DMS 273 (cell line): ENCODE measurements at regions not wholly inside any gene's neighbourhood (a gene's known extent, or its start where the extent isn't known, plus 50 kb on each side); places are given as distances from the start of the nearest gene placed in this dataset.
A peak's percentile ranks its signal among the peaks of the same experiment; 100 is the strongest.
"Not testable (repeated sequence)": the region's sequence is repeated elsewhere in the genome, so short reads cannot be mapped to it uniquely, and the experiment has no call there.

ENCODE experiments used
- DNase-seq: peaks from one replicate; lab custom pipeline; 2025; ENCODE audit not compliant: unreplicated experiment; lab: John Stamatoyannopoulos, UW

DNA sequence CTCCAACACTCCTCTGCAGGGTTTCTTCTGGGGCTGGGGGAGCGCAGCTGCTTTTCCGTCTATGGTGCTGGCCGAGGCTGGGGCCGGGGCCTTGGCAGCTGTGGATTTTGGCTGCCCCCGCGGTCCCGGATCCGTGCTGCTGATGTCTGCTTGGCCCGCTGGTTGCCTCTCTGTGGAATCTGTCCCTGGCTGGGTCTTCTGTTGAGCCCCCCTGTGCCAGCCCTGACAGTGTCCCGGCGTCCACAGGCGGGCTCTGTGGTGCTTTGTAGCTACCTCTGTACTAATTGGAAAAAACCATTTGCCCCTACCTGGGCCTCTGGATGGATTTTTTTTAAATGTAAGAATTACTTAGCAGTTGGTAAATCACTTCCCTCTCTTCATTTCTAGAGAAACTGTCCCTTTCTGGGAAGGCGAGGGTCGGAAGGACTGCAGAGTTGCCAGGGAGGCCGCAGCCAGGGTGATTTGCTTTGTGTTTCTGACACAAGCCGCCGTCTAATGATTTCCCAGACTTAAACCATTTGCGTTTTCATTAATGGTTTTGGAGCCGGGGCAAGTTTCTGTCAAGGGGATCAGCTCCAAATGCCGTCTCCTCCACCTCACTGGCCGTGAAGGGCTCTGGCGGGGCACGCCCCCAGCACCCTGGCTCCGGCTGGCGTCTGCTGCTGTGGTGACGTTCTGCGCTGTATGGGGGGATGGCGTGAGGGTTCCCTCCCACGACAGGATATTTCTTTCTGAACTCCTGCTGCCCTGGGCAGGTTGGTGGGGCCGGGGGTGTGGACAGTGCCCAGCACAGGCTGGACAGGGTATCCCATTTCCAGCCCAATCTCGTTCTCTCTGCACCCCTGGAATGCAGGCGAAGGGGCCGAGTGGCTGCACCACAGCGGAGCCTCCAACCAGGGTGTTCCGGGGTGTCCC lies 201.7 kb downstream of the LAT start:
- not testable (repeated sequence) for DNase-seq

DNA sequence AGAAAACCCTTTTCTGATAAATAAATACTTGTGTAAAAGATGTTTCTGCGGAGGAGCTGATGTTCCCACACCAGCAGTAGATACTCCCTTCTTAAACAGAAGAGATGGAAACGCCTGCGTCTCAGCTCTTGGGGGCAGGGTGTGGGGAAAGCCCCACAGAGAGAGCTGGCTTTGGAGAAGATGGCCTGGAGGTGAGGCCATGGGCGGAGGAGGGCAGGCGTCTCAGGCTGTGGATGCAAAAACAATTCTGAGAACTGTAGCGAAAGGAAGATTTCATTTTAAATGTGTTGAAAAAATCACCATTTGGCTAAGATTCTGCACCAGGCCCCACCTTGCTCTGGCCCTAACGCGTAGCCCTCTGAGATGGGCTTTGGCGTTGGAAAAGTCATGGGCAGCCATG lies 201.0 kb downstream of the LAT start:
- not testable (repeated sequence) for DNase-seq

DNA sequence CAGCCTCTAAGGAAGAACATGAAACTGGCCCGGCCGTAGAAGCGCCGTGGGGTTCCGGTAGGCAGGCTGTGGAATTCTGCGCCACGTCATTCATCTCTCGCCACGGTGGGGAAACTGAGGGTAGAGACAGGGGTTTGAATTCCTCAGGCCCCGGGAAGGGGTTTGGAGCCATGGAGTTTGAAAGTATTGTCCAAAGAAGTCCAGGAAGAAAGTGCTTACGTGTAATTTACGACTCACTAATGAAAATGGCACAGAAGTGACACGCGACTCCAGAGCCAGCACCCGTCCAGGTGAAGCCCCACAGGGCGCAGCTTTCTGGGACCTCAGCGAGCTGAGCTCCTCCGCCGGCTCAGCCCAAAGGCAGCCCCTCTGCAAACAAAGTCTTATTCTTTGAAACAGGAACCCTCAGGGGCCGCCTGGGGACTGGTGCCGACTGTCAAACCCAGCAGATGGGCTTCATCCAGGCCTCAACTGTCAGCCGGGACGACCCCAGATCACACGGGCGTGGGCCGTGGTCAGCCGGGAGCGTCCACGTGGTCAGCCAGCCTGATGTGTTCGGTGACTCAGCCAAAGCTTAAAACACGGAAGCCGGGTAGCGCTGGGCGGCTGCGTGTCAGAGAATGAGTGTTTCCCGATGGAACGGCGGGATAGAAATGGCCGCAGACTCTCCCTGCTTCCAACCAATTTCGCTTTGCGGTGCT lies 200.0 kb downstream of the LAT start:
- DNase-seq = not testable (repeated sequence)

- DNase-seq = not testable (repeated sequence)
Measured at GRCh38 chr16:29182940-29183868, 198.4 kb downstream of the LAT start.

- DNase-seq = no peak
Measured at GRCh38 chr16:29182501-29182900, 197.6 kb downstream of the LAT start.

DNA sequence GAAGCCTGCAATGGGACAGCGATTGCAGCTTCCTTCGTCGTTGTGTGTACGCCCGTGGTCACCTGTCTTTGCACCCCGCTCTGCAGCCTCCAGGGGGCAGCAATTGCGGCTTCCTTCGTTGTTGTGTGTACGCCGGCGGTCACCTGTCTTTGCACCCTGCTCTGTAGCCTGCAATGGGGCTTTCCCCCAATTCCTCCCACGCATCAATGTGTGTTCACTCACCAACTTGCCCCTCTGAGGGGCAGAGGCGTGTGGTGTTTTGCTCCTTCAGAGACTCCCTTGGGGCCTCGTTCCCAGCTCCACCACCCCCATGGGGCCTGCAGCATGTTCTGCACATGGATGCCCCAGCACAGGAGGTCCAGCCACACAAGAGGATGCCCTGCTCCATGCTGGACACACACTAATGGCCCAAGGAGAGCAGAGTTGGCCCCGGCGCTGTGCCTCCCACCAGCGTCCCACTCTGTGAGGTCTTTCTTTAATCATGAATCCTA lies 197.1 kb downstream of the LAT start:
- peak; percentile 19 for DNase-seq

GRCh38 chr16:29181254-29181780 lies 196.5 kb downstream of the LAT start:
- DNase-seq = not testable (repeated sequence)

DNA sequence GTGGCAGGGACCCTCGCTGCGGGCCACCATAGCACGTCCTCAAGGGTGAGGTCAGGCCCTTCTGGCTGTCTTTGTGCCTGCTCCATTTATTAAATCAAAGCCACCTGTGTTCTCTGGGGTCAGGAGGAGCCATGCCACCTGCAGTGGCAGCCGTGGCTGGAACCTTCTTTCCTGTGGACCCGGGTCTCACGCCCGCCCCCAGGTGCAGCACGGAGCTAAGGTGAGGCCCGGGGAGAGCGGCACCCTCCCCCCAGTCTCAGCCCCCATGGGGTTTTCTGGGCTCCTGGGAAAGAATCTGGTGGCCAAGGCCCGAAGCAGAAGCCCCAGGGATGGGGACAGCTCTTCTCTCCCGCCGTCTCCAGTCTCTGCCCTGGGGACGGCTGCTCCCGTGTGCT lies 195.4 kb downstream of the LAT start:
- not testable (repeated sequence) for DNase-seq

GRCh38 chr16:29179401-29180205 lies 194.8 kb downstream of the LAT start:
- peak; percentile 77 for DNase-seq

- DNase-seq = peak; percentile 55
Measured at GRCh38 chr16:29177888-29178726, 193.3 kb downstream of the LAT start.

- DNase-seq = peak; percentile 74
Measured at GRCh38 chr16:29177203-29177887, 192.5 kb downstream of the LAT start.

- DNase-seq = not testable (repeated sequence)
Measured at GRCh38 chr16:29176822-29177202, 192.0 kb downstream of the LAT start.

GRCh38 chr16:29176154-29176470 lies 191.3 kb downstream of the LAT start:
- DNase-seq = not testable (repeated sequence)

DNA sequence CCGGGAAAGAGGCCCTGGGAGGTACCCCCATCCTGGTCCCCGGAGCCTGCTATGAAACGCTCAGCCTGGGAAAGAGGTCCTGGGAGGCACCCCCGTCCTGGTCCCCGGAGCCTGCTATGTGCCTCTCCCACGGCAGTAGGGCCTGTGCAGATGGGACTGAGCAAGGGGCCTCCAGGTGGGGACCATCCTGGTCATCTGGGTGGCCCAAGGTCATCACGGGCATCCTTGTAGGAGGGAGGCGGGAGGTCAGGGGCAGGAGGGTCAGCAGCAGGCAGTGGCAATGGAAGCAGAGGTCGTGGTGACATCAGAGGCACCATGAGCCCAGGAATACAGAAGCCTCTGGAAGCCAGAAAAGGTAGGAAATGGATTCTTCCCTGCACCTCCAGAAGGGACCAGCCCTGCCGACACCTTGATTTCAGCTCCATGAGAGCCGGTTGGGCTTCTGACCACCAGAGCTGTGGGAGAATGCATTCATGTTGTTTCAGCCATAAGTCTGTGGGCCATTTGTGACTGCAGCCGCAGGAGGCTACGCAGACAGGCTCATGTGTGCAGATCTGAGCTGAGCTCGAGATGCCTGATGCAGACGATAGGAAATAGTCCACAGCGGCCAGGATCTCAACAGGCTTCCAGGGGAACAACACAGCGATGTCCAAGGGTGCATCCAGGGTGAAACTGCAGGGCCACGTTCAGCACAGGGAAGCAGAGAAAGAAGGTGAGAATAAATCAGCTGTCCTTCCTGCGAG lies 190.7 kb downstream of the LAT start:
- not testable (repeated sequence) for DNase-seq

GRCh38 chr16:29173371-29174305 lies 188.8 kb downstream of the LAT start:
- DNase-seq = not testable (repeated sequence)

- not testable (repeated sequence) for DNase-seq
Measured at GRCh38 chr16:29172098-29172724, 187.4 kb downstream of the LAT start.
